Ascending aorta (tissue), 2 donors: ENCODE measurements at regions not wholly inside any gene's neighbourhood (a gene's known extent, or its start where the extent isn't known, plus 50 kb on each side); places are given as distances from the start of the nearest gene placed in this dataset.

Source experiments
- DNase-seq, 2 donors: peaks; one replicate each; pipeline ENCODE4 v3.0.0-alpha.2; 2019; ENCODE audit warnings: low spot score in 2 of 2
- H3K27ac ChIP-seq, 2 donors: fragments of 200-600 bp; sonication (generic); one replicate each; pipeline ENCODE4 v1.5.1; 2016 to 2017; ENCODE audit warnings: mild to moderate bottlenecking in 1 of 2
- H3K27me3 ChIP-seq: fragments of 200-600 bp; sonication (generic); one replicate; pipeline ENCODE4 v1.5.1; 2017
- H3K36me3 ChIP-seq, 2 donors: fragments of 200-600 bp; sonication (generic); one replicate each; pipeline ENCODE4 v1.5.1; 2016
- H3K4me1 ChIP-seq, 2 donors: fragments of 200-600 bp; sonication (generic); one replicate each; pipeline ENCODE4 v1.5.1; 2016 to 2017; ENCODE audit warnings: mild to moderate bottlenecking in 1 of 2
- H3K4me3 ChIP-seq, 2 donors: fragments of 200-600 bp; sonication (generic); one replicate each; pipeline ENCODE4 v1.5.1; 2016 to 2017; ENCODE audit warnings: mild to moderate bottlenecking in 1 of 2
- H3K9me3 ChIP-seq, 2 donors: fragments of 200-600 bp; sonication (generic); one replicate each; pipeline ENCODE4 v1.5.1; 2016
- intact Hi-C: fragments of 100-400 bp; cut with DNase I; formaldehyde crosslinking; loops from one replicate; pipeline ENCODE4 v1.15.1; 2023
- TF ChIP-seq, protein P1 (sequence below), 3 experiments: fragments of 200-600 bp in 2 of 3; fragments of 450-650 bp in 1 of 3; sonication (generic) in 2 of 3; IDR thresholded peaks; one replicate each; pipeline ENCODE4 v1.5.1; 2016 to 2019; ENCODE audit warnings: antibody characterized with exemption in 3 of 3, mild to moderate bottlenecking in 1 of 3, moderate library complexity in 1 of 3

DNA sequence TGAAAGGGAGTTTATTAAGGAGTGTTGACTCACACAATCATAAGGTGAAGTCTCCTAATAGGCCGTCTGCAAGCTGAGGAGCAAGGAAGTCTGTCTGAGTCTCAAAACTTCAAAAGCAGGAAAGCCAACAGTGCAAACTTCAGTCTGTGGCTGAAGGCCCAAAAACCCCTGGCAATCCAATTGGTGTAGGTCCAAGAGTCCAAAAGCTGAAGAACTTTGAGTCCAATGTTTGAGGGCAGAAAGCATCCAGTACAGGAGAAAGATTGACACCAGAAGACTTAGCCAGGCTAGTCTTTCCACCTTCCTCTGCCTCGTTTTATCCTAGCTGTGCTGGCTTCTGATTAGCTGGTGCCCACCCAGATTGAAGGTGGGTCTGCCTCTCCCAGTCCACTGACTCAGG, 535.2 kb downstream of the ARAP2 start:
- no peaks in the 10 kb centered on the region for H3K27me3 ChIP-seq
- H3K4me1 ChIP-seq = no peaks in the 10 kb centered on the region
- peaks cover 6 to 12% of the 10 kb centered on the region in 2 donors for H3K9me3 ChIP-seq
- intact Hi-C loops = no loop called here
- no peaks in the 10 kb centered on the region for H3K36me3 ChIP-seq
- no peak for DNase-seq
- no peak overlapping the region for H3K4me3 ChIP-seq
- TF ChIP-seq, protein P1, sequence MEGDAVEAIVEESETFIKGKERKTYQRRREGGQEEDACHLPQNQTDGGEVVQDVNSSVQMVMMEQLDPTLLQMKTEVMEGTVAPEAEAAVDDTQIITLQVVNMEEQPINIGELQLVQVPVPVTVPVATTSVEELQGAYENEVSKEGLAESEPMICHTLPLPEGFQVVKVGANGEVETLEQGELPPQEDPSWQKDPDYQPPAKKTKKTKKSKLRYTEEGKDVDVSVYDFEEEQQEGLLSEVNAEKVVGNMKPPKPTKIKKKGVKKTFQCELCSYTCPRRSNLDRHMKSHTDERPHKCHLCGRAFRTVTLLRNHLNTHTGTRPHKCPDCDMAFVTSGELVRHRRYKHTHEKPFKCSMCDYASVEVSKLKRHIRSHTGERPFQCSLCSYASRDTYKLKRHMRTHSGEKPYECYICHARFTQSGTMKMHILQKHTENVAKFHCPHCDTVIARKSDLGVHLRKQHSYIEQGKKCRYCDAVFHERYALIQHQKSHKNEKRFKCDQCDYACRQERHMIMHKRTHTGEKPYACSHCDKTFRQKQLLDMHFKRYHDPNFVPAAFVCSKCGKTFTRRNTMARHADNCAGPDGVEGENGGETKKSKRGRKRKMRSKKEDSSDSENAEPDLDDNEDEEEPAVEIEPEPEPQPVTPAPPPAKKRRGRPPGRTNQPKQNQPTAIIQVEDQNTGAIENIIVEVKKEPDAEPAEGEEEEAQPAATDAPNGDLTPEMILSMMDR (IDR thresholded peaks at IDR 0.05) = no peak
- H3K27ac ChIP-seq = no peak overlapping the region

- Histone ChIP-seq H3K9me3 (peaks cover 6 to 16% of the 10 kb centered on the region in 2 donors), H3K27ac (no peak overlapping the region), H3K4me1 (no peaks in the 10 kb centered on the region), H3K4me3 (no peak overlapping the region), H3K36me3 (no peaks in the 10 kb centered on the region), H3K27me3 (no peaks in the 10 kb centered on the region)
- intact Hi-C loops = no loop called here
- no peak for DNase-seq
- TF ChIP-seq, protein P1 (IDR thresholded peaks at IDR 0.05) = no peak
These were observed 534.0 kb downstream of the ARAP2 start for GRCh38 chr4:35710343-35710742.

DNA sequence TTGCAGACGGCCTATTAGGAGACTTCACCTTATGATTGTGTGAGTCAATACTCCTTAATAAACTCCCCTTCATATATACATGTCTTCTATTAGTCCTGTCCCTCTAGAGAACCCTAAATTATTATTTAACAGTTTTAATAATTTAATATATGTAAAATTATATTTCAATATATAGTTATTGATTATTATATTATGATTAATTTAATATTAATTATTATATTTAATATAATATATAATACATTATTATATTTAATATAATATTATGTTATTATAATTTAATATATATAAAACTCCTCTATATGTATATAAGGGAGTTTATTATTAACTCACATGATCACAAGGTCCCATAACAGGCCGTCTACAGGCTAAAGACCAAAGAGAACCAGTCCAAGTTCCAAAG, 533.2 kb downstream of the ARAP2 start:
- no peak for DNase-seq
- Histone ChIP-seq H3K4me3 (no peak overlapping the region), H3K4me1 (no peaks in the 10 kb centered on the region), H3K9me3 (peaks cover 6 to 16% of the 10 kb centered on the region in 2 donors), H3K27ac (no peak overlapping the region), H3K27me3 (no peaks in the 10 kb centered on the region), H3K36me3 (no peaks in the 10 kb centered on the region)
- TF ChIP-seq, protein P1 (IDR thresholded peaks at IDR 0.05) = no peak
- intact Hi-C loops = no loop called here

DNA sequence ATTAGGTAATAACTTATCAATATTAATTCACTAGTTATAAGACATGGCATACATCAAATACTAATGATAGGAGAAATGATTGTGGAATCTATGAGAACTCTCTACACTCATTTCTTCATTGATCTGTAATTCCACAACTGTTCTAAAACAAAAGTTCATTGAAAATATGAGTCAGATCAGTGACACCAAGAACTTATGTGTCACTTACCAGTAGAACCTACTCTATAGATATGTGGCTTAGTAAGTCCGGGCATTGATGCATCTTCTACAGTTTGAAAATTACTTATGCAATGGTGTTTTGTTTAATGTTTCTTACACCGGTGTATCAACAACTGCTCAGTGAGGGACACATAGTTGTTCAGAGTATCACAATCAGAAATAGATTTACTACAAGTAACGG, 520.3 kb downstream of the ARAP2 start:
- Histone ChIP-seq H3K4me3 (no peak overlapping the region), H3K4me1 (no peaks in the 10 kb centered on the region), H3K27me3 (no peaks in the 10 kb centered on the region), H3K36me3 (no peaks in the 10 kb centered on the region), H3K9me3 (no peaks in the 10 kb centered on the region), H3K27ac (no peak overlapping the region)
- no peak for DNase-seq
- TF ChIP-seq, protein P1 (IDR thresholded peaks at IDR 0.05) = no peak
- intact Hi-C loops = no loop called here

- Histone ChIP-seq H3K27me3 (no peaks in the 10 kb centered on the region), H3K4me3 (no peak overlapping the region), H3K9me3 (no peaks in the 10 kb centered on the region), H3K36me3 (no peaks in the 10 kb centered on the region), H3K4me1 (no peaks in the 10 kb centered on the region), H3K27ac (no peak overlapping the region)
- intact Hi-C loops = no loop called here
- TF ChIP-seq, protein P1 (IDR thresholded peaks at IDR 0.05) = no peak
- DNase-seq = no peak
These were observed 519.2 kb downstream of the ARAP2 start for GRCh38 chr4:35725131-35725530.

DNA sequence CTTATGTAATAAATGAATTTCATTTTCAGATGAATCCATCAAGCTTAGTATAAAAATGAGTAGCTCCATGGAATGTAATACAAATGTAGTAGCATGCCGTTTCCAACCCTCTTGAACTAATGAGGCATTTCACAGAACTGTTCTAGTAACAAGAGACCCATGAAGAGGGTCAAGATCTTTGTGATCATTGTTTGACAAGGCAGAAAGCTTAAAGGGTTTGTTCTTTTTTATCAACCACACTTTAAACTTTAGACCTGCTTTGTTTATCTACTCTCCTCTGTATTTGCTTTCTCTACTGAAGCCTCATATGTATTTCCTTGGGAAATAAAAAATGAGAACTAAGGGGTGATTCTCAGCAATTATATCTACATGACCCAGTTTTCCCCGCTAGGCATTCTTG, 513.9 kb downstream of the ARAP2 start:
- TF ChIP-seq, protein P1 (IDR thresholded peaks at IDR 0.05) = no peak
- no peak overlapping the region for H3K4me3 ChIP-seq
- H3K4me1 ChIP-seq = no peaks in the 10 kb centered on the region
- H3K9me3 ChIP-seq = no peaks in the 10 kb centered on the region
- H3K27ac ChIP-seq = no peak overlapping the region
- intact Hi-C loops = no loop called here
- H3K36me3 ChIP-seq = no peaks in the 10 kb centered on the region
- no peaks in the 10 kb centered on the region for H3K27me3 ChIP-seq
- DNase-seq = no peak
